NCI-H82 treated with DMSO at 0.1 percent for 48 hours (cell line): ENCODE measurements at regions not wholly inside any gene's neighbourhood (a gene's known extent, or its start where the extent isn't known, plus 50 kb on each side); places are given as distances from the start of the nearest gene placed in this dataset.

Experiments used
- DNase-seq: peaks from one replicate; lab custom pipeline; 2025; ENCODE audit not compliant: unreplicated experiment; lab: John Stamatoyannopoulos, UW

GRCh38 chrX:114332766-114333165 is 251.1 kb upstream of the HTR2C start:
- DNase-seq = no peak

GRCh38 chrX:114334473-114334982 is 249.4 kb upstream of the HTR2C start:
- no peak for DNase-seq

GRCh38 chrX:114338870-114339269 is 245.0 kb upstream of the HTR2C start:
- DNase-seq = no peak

GRCh38 chrX:114344756-114345349 is 239.0 kb upstream of the HTR2C start:
- peak; percentile 45 for DNase-seq

GRCh38 chrX:114361076-114361725 is 222.7 kb upstream of the HTR2C start:
- no peak for DNase-seq

- DNase-seq = no peak
Observed at GRCh38 chrX:114363346-114363745, 220.5 kb upstream of the HTR2C start.

GRCh38 chrX:114365065-114365834 is 218.6 kb upstream of the HTR2C start:
- no peak for DNase-seq

- DNase-seq = no peak
Observed at GRCh38 chrX:114372937-114373336, 210.9 kb upstream of the HTR2C start.

GRCh38 chrX:114390251-114390796 is 193.6 kb upstream of the HTR2C start:
- DNase-seq = no peak
